Astrocyte of the spinal cord (primary cell): ENCODE measurements at regions not wholly inside any gene's neighbourhood (a gene's known extent, or its start where the extent isn't known, plus 50 kb on each side); places are given as distances from the start of the nearest gene placed in this dataset.

Source experiments
- DNase-seq: peaks from one replicate; pipeline ENCODE4 v3.0.0; 2011; ENCODE audit warnings: low read depth, low spot score
- H3K4me3 ChIP-seq: 2 replicates; pipeline ENCODE4 v1.5.1; 2011; ENCODE audit warnings: low read depth, mild to moderate bottlenecking, low read length, moderate library complexity
- CTCF ChIP-seq: IDR thresholded peaks from 2 replicates; pipeline ENCODE4 v1.5.1; 2012; ENCODE audit warnings: low read depth, mild to moderate bottlenecking, low read length, inconsistent platforms
- in situ Hi-C: cut with HindIII; loops from 2 replicates; pipeline ENCODE4 v1.10.0; 2017; ENCODE audit warnings: low sequenced_read_pairs

- no peak for DNase-seq
- no peak for TF ChIP-seq CTCF
- H3K4me3 ChIP-seq, result no peak overlapping the region
- in situ Hi-C loops, result no loop called here
Measured at GRCh38 chr2:47227532-47228279, 51.4 kb upstream of the CALM2 start.

GRCh38 chr2:47226923-47227220 is 50.6 kb upstream of the CALM2 start:
- no peak overlapping the region for H3K4me3 ChIP-seq
- DNase-seq, result no peak
- in situ Hi-C loops, result no loop called here
- no peak for TF ChIP-seq CTCF

- no peak for DNase-seq
- H3K4me3 ChIP-seq, result no peak overlapping the region
- no peak for TF ChIP-seq CTCF
- in situ Hi-C loops, result no loop called here
Measured at GRCh38 chr2:47226132-47226922, 50.0 kb upstream of the CALM2 start.
